Hematopoietic multipotent progenitor cell treated with erythropoietin and hydrocortisone succinate and interleukin-3 and kit ligand, for 17 days (in vitro differentiated cells): ENCODE measurements at regions not wholly inside any gene's neighbourhood (a gene's known extent, or its start where the extent isn't known, plus 50 kb on each side); places are given as distances from the start of the nearest gene placed in this dataset.

ENCODE experiments used
- DNase-seq: peaks from one replicate; pipeline ENCODE4 v3.0.0-alpha.2; 2015; ENCODE audit warnings: low spot score

- no peak for DNase-seq
Measured at GRCh38 chr1:219313961-219314360, 140.3 kb downstream of the LYPLAL1 start.

- no peak for DNase-seq
Measured at GRCh38 chr1:219312967-219313366, 139.3 kb downstream of the LYPLAL1 start.

GRCh38 chr1:219310181-219310728 is 136.6 kb downstream of the LYPLAL1 start:
- no peak for DNase-seq

- DNase-seq: no peak
Measured at GRCh38 chr1:219308367-219308766, 134.7 kb downstream of the LYPLAL1 start.

GRCh38 chr1:219304227-219305226 is 130.8 kb downstream of the LYPLAL1 start:
- DNase-seq: no peak

GRCh38 chr1:219302697-219303096 is 129.0 kb downstream of the LYPLAL1 start:
- DNase-seq: no peak

GRCh38 chr1:219299420-219299819 is 125.7 kb downstream of the LYPLAL1 start:
- no peak for DNase-seq

- no peak for DNase-seq
Measured at GRCh38 chr1:219298571-219299148, 125.0 kb downstream of the LYPLAL1 start.

GRCh38 chr1:219296430-219297355 is 123.0 kb downstream of the LYPLAL1 start:
- DNase-seq: no peak

- no peak for DNase-seq
Measured at GRCh38 chr1:219294251-219294650, 120.6 kb downstream of the LYPLAL1 start.

- DNase-seq: no peak
Measured at GRCh38 chr1:219293410-219293809, 119.7 kb downstream of the LYPLAL1 start.

- DNase-seq: no peak
Measured at GRCh38 chr1:219292999-219293398, 119.3 kb downstream of the LYPLAL1 start.

- no peak for DNase-seq
Measured at GRCh38 chr1:219292341-219292740, 118.7 kb downstream of the LYPLAL1 start.

- DNase-seq: no peak
Measured at GRCh38 chr1:219289171-219289570, 115.5 kb downstream of the LYPLAL1 start.

- DNase-seq: no peak
Measured at GRCh38 chr1:219283541-219283940, 109.9 kb downstream of the LYPLAL1 start.

- DNase-seq: no peak
Measured at GRCh38 chr1:219281831-219282230, 108.2 kb downstream of the LYPLAL1 start.

- no peak for DNase-seq
Measured at GRCh38 chr1:219279017-219279770, 105.5 kb downstream of the LYPLAL1 start.

- DNase-seq: no peak
Measured at GRCh38 chr1:219278288-219278687, 104.6 kb downstream of the LYPLAL1 start.

- no peak for DNase-seq
Measured at GRCh38 chr1:219277304-219278105, 103.8 kb downstream of the LYPLAL1 start.

- no peak for DNase-seq
Measured at GRCh38 chr1:219276049-219276738, 102.5 kb downstream of the LYPLAL1 start.
